Astrocyte (in vitro differentiated cells and primary cell): ENCODE measurements at regions not wholly inside any gene's neighbourhood (a gene's known extent, or its start where the extent isn't known, plus 50 kb on each side); places are given as distances from the start of the nearest gene placed in this dataset.

Experiments
- DNase-seq: peaks from one replicate; pipeline ENCODE4 v3.0.0-alpha.2; 2010; ENCODE audit warnings: low read depth
- FAIRE-seq: peaks from 2 replicates; lab custom pipeline; 2011; peaks lifted over from hg19 to GRCh38; lab: Jason Lieb, UNC
- H2AFZ ChIP-seq: 2 replicates; pipeline ENCODE4 v1.6.0; 2012; ENCODE audit warnings: low read depth, low read length, inconsistent platforms
- H3K27ac ChIP-seq: 2 replicates; pipeline ENCODE4 v1.5.1; 2011; ENCODE audit warnings: low read depth, low read length, inconsistent platforms
- H3K27me3 ChIP-seq: 2 replicates; pipeline ENCODE4 v1.6.0; 2011; ENCODE audit warnings: low read length, inconsistent platforms; ENCODE audit not compliant: insufficient read depth
- H3K36me3 ChIP-seq: 2 replicates; pipeline ENCODE4 v1.5.1; 2011; ENCODE audit warnings: low read length, inconsistent platforms; ENCODE audit not compliant: insufficient read depth
- H3K4me1 ChIP-seq: 2 replicates; pipeline ENCODE4 v1.5.1; 2011; ENCODE audit warnings: low read length, inconsistent platforms; ENCODE audit not compliant: insufficient read depth
- H3K4me2 ChIP-seq: 2 replicates; pipeline ENCODE4 v1.6.0; 2012; ENCODE audit warnings: low read length, inconsistent platforms
- H3K4me3 ChIP-seq: 2 replicates; pipeline ENCODE4 v1.5.1; 2011; ENCODE audit warnings: low read depth, mild to moderate bottlenecking, low read length, inconsistent platforms; ENCODE audit not compliant: insufficient read depth
- H3K79me2 ChIP-seq: 2 replicates; pipeline ENCODE4 v1.6.0; 2012; ENCODE audit warnings: mild to moderate bottlenecking, low read length, inconsistent platforms; ENCODE audit not compliant: insufficient read depth
- H3K9ac ChIP-seq: 2 replicates; pipeline ENCODE4 v1.6.0; 2012; ENCODE audit warnings: mild to moderate bottlenecking, low read length, inconsistent platforms
- H3K9me3 ChIP-seq: 2 replicates; pipeline ENCODE4 v1.5.1; 2012; ENCODE audit warnings: low read depth, mild to moderate bottlenecking, low read length, inconsistent platforms; ENCODE audit not compliant: insufficient read depth
- H4K20me1 ChIP-seq: 2 replicates; pipeline ENCODE4 v1.6.0; 2012; ENCODE audit warnings: low read length, inconsistent platforms; ENCODE audit not compliant: insufficient read depth
- H3K27ac Mint-ChIP-seq: one replicate; pipeline ENCODE4 v1.8.0; 2021; ENCODE audit warnings: mild to moderate bottlenecking, mixed read lengths; ENCODE audit not compliant: unreplicated experiment
- H3K27me3 Mint-ChIP-seq: one replicate; pipeline ENCODE4 v1.8.0; 2021; ENCODE audit warnings: low read depth, mixed read lengths; ENCODE audit not compliant: unreplicated experiment
- H3K36me3 Mint-ChIP-seq: one replicate; pipeline ENCODE4 v1.8.0; 2021; ENCODE audit warnings: low read depth, mixed read lengths; ENCODE audit not compliant: unreplicated experiment
- H3K4me1 Mint-ChIP-seq: one replicate; pipeline ENCODE4 v1.8.0; 2021; ENCODE audit warnings: low read depth, mixed read lengths; ENCODE audit not compliant: unreplicated experiment
- H3K4me3 Mint-ChIP-seq: one replicate; pipeline ENCODE4 v1.8.0; 2021; ENCODE audit warnings: mild to moderate bottlenecking, moderate library complexity, mixed read lengths; ENCODE audit not compliant: unreplicated experiment
- H3K9me3 Mint-ChIP-seq: one replicate; pipeline ENCODE4 v1.8.0; 2021; ENCODE audit warnings: mild to moderate bottlenecking, mixed read lengths; ENCODE audit not compliant: unreplicated experiment
- CTCF ChIP-seq: IDR thresholded peaks from 2 replicates; pipeline ENCODE4 v1.5.1; 2011; ENCODE audit warnings: low read depth, mild to moderate bottlenecking, inconsistent platforms, low read length, moderate library complexity; ENCODE audit not compliant: insufficient read depth
- EZH2 ChIP-seq: IDR thresholded peaks from 2 replicates; pipeline ENCODE4 v1.6.1; 2012; ENCODE audit warnings: mild to moderate bottlenecking, low read length, inconsistent platforms; ENCODE audit not compliant: insufficient read depth

GRCh38 chr9:16131264-16131663, 578.4 kb downstream of the CCDC171 start:
- H3K36me3 Mint-ChIP-seq: peaks cover 6% of the 10 kb centered on the region
- Histone ChIP-seq H3K36me3 (no peaks in the 10 kb centered on the region), H3K9me3 (no peaks in the 10 kb centered on the region), H3K4me1 (peaks cover 31% of the 10 kb centered on the region), H4K20me1 (no peaks in the 10 kb centered on the region), H3K4me2 (no peak overlapping the region), H3K9ac (no peak overlapping the region), H3K27me3 (no peaks in the 10 kb centered on the region), H3K27ac (no peak overlapping the region), H3K79me2 (no peaks in the 10 kb centered on the region), H2AFZ (no peak overlapping the region), H3K4me3 (no peak overlapping the region)
- H3K4me3 Mint-ChIP-seq: no peak overlapping the region
- H3K9me3 Mint-ChIP-seq: peaks cover 5% of the 10 kb centered on the region
- peaks cover 20% of the 10 kb centered on the region for H3K4me1 Mint-ChIP-seq
- peak overlapping the region; percentile 27 for H3K27ac Mint-ChIP-seq
- H3K27me3 Mint-ChIP-seq: no peaks in the 10 kb centered on the region
- DNase-seq (no peak), FAIRE-seq (peak; percentile 54)
- no peak for TF ChIP-seq EZH2
- TF ChIP-seq CTCF: peak; percentile 37

- no peaks in the 10 kb centered on the region for H3K9me3 ChIP-seq
- FAIRE-seq: no peak
Observed at GRCh38 chr9:16132513-16132912, 579.7 kb downstream of the CCDC171 start.

More at GRCh38 chr9:16132513-16132912, 579.7 kb downstream of the CCDC171 start:
- Mint-ChIP-seq H3K9me3 (peaks cover 5% of the 10 kb centered on the region), H3K4me1 (peaks cover 27% of the 10 kb centered on the region), H3K36me3 (peaks cover 3% of the 10 kb centered on the region), H3K27ac (no peak overlapping the region), H3K27me3 (no peaks in the 10 kb centered on the region), H3K4me3 (no peak overlapping the region)
- TF ChIP-seq EZH2 (no peak), CTCF (no peak)
- Histone ChIP-seq H3K4me3 (no peak overlapping the region), H3K36me3 (no peaks in the 10 kb centered on the region), H3K27me3 (no peaks in the 10 kb centered on the region), H3K27ac (no peak overlapping the region), H3K79me2 (no peaks in the 10 kb centered on the region), H3K4me2 (no peak overlapping the region), H3K4me1 (peaks cover 37% of the 10 kb centered on the region), H2AFZ (no peak overlapping the region), H4K20me1 (no peaks in the 10 kb centered on the region), H3K9ac (no peak overlapping the region)
- peak; percentile 57 for DNase-seq
